ENCODE measurements at regions not wholly inside any gene's neighbourhood (a gene's known extent, or its start where the extent isn't known, plus 50 kb on each side); places are given as distances from the start of the nearest gene placed in this dataset.

GRCh38 chr12:24718617-24719016, 230.3 kb downstream of the BCAT1 start:
- Histone ChIP-seq H3K36me3 (replicated peaks; ENCODE audit: low read depth, low read length) (peaks cover 21% of the 10 kb centered on the region), H3K9ac (ENCODE audit: low read length) (peak overlapping the region; percentile 78), H2AFZ (ENCODE audit: low read depth, low read length) (no peak overlapping the region), H3K27me3 (ENCODE audit: low read depth, low read length) (no peaks in the 10 kb centered on the region), H3K9me3 (ENCODE audit: insufficient read depth, low read length) (peaks cover 17% of the 10 kb centered on the region; the same call in 1 of the 2 replicates), H3K79me2 (ENCODE audit: low read length) (no peaks in the 10 kb centered on the region), H4K20me1 (ENCODE audit: insufficient read depth, low read length) (no peaks in the 10 kb centered on the region), H3K27ac (ENCODE audit: low read length) (peak overlapping the region; percentile 93), H3K4me2 (ENCODE audit: low read length) (peak overlapping the region; percentile 67), H3K4me1 (ENCODE audit: low read length) (peaks cover 51% of the 10 kb centered on the region), H3K4me3 (ENCODE audit: low read length) (peak overlapping the region; percentile 25)
- TF ChIP-seq, protein P1, sequence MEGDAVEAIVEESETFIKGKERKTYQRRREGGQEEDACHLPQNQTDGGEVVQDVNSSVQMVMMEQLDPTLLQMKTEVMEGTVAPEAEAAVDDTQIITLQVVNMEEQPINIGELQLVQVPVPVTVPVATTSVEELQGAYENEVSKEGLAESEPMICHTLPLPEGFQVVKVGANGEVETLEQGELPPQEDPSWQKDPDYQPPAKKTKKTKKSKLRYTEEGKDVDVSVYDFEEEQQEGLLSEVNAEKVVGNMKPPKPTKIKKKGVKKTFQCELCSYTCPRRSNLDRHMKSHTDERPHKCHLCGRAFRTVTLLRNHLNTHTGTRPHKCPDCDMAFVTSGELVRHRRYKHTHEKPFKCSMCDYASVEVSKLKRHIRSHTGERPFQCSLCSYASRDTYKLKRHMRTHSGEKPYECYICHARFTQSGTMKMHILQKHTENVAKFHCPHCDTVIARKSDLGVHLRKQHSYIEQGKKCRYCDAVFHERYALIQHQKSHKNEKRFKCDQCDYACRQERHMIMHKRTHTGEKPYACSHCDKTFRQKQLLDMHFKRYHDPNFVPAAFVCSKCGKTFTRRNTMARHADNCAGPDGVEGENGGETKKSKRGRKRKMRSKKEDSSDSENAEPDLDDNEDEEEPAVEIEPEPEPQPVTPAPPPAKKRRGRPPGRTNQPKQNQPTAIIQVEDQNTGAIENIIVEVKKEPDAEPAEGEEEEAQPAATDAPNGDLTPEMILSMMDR (IDR thresholded peaks at IDR 0.05; ENCODE audit: low read depth, low read length) = no peak
- TF ChIP-seq EZH2phosphoT487 (IDR thresholded peaks at IDR 0.05; ENCODE audit: low read depth) = no peak

- Histone ChIP-seq H4K20me1 (ENCODE audit: insufficient read depth, low read length) (no peaks in the 10 kb centered on the region), H3K79me2 (ENCODE audit: low read length) (no peaks in the 10 kb centered on the region), H3K9me3 (ENCODE audit: insufficient read depth, low read length) (no peaks in the 10 kb centered on the region), H3K36me3 (replicated peaks; ENCODE audit: low read depth, low read length) (no peaks in the 10 kb centered on the region), H3K27ac (ENCODE audit: low read length) (no peak overlapping the region), H3K27me3 (ENCODE audit: low read depth, low read length) (no peaks in the 10 kb centered on the region), H3K4me1 (ENCODE audit: low read length) (peaks cover 65% of the 10 kb centered on the region), H3K9ac (ENCODE audit: low read length) (no peak overlapping the region), H3K4me3 (ENCODE audit: low read length) (no peak overlapping the region), H3K4me2 (ENCODE audit: low read length) (no peak overlapping the region), H2AFZ (ENCODE audit: low read depth, low read length) (no peak overlapping the region)
- no peak for TF ChIP-seq EZH2phosphoT487 (IDR thresholded peaks at IDR 0.05; ENCODE audit: low read depth)
- TF ChIP-seq, protein P1 (IDR thresholded peaks at IDR 0.05; ENCODE audit: low read depth, low read length) = no peak
Measured at GRCh38 chr12:24714237-24714636, 234.7 kb downstream of the BCAT1 start.

GRCh38 chr12:24711056-24712008, 237.6 kb downstream of the BCAT1 start:
- Histone ChIP-seq H3K27ac (ENCODE audit: low read length) (peak overlapping the region; percentile 97), H3K9ac (ENCODE audit: low read length) (peak overlapping the region; percentile 87), H3K4me2 (ENCODE audit: low read length) (peak overlapping the region; percentile 34), H3K9me3 (ENCODE audit: insufficient read depth, low read length) (no peaks in the 10 kb centered on the region), H3K27me3 (ENCODE audit: low read depth, low read length) (no peaks in the 10 kb centered on the region), H3K4me3 (ENCODE audit: low read length) (no peak overlapping the region), H4K20me1 (ENCODE audit: insufficient read depth, low read length) (no peaks in the 10 kb centered on the region), H3K79me2 (ENCODE audit: low read length) (0 out of 2 replicates have a peak, but pooled peaks cover 3% of the 10 kb centered on the region), H3K36me3 (replicated peaks; ENCODE audit: low read depth, low read length) (no peaks in the 10 kb centered on the region), H2AFZ (ENCODE audit: low read depth, low read length) (0 out of 2 replicates have a peak overlapping the region, but pooled peaks have one; percentile 19), H3K4me1 (ENCODE audit: low read length) (peaks cover 67% of the 10 kb centered on the region)
- TF ChIP-seq EZH2phosphoT487 (IDR thresholded peaks at IDR 0.05; ENCODE audit: low read depth) = no peak
- TF ChIP-seq, protein P1 (IDR thresholded peaks at IDR 0.05; ENCODE audit: low read depth, low read length) = no peak

GRCh38 chr12:24709216-24709615, 239.7 kb downstream of the BCAT1 start:
- H4K20me1 ChIP-seq (ENCODE audit: insufficient read depth, low read length) = no peaks in the 10 kb centered on the region
- peak overlapping the region; percentile 69 for H3K4me2 ChIP-seq (ENCODE audit: low read length)
- H3K79me2 ChIP-seq (ENCODE audit: low read length) = 0 out of 2 replicates have a peak, but pooled peaks cover 3% of the 10 kb centered on the region
- H3K4me1 ChIP-seq (ENCODE audit: low read length) = peaks cover 84% of the 10 kb centered on the region
- H3K9ac ChIP-seq (ENCODE audit: low read length) = peak overlapping the region; percentile 87
- no peak for TF ChIP-seq EZH2phosphoT487 (IDR thresholded peaks at IDR 0.05; ENCODE audit: low read depth)
- TF ChIP-seq, protein P1 (IDR thresholded peaks at IDR 0.05; ENCODE audit: low read depth, low read length) = no peak
- no peaks in the 10 kb centered on the region for H3K36me3 ChIP-seq (replicated peaks; ENCODE audit: low read depth, low read length)
- H3K27me3 ChIP-seq (ENCODE audit: low read depth, low read length) = no peaks in the 10 kb centered on the region
- H2AFZ ChIP-seq (ENCODE audit: low read depth, low read length) = no peak overlapping the region
- no peaks in the 10 kb centered on the region for H3K9me3 ChIP-seq (ENCODE audit: insufficient read depth, low read length)
- peak overlapping the region; percentile 51 for H3K4me3 ChIP-seq (ENCODE audit: low read length)
- H3K27ac ChIP-seq (ENCODE audit: low read length) = peak overlapping the region; percentile 97

Measured in OCI-LY3 (cell line).